ENCODE measurements at regions not wholly inside any gene's neighbourhood (a gene's known extent, or its start where the extent isn't known, plus 50 kb on each side); places are given as distances from the start of the nearest gene placed in this dataset.

DNA sequence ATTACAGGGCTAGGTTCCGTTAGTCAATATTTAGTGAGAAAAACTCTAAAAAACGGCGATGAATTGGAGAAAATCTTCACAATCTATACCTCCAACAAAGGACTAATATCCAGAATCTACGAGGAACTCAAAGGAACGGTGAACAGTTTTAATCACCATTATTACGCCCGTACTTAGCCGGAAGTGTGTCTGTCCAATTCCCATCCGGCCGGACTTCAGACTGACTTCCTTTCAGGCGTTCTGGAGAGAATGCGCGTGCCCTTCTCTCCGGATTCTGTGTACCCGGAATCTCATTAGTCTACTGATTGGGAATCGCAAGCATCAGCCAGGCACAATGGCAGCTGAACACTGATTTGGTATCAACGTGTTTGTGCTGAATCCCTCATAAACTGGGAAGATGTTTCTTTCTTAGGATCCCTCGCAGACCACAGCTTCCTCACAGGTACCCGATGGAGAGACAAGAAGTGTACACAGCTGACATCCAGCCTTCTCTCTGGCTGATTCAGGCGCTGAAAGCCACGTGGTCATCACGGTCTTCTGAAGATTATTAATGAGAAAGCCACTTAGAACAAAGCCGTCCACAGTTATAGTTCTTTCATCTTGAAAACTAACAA is 239.9 kb downstream of the ZNF516 start:
- H3K9ac ChIP-seq (ENCODE audit: low read depth in 1 of 3, low read length in 3 of 3): no peak overlapping the region
- H3K9me3 ChIP-seq (ENCODE audit: control insufficient read depth in 3 of 3, low read length in 3 of 3): no peaks in the 10 kb centered on the region
- H3K4me3 ChIP-seq (ENCODE audit: low read length in 3 of 3): no peak overlapping the region
- H3K36me3 ChIP-seq (ENCODE audit: control insufficient read depth in 3 of 3, insufficient read depth in 3 of 3, low read length in 3 of 3): no peaks in the 10 kb centered on the region
- no peaks in the 10 kb centered on the region for H3K4me1 ChIP-seq (ENCODE audit: control insufficient read depth in 3 of 3, insufficient read depth in 3 of 3, low read length in 3 of 3)
- peaks cover 3 to 11% (median 10%) of the 10 kb centered on the region in 3 donors for H3K27me3 ChIP-seq (ENCODE audit: control insufficient read depth in 3 of 3, insufficient read depth in 3 of 3, low read length in 3 of 3)
- no peak overlapping the region for H3K27ac ChIP-seq (ENCODE audit: low read depth, low read length)

DNA sequence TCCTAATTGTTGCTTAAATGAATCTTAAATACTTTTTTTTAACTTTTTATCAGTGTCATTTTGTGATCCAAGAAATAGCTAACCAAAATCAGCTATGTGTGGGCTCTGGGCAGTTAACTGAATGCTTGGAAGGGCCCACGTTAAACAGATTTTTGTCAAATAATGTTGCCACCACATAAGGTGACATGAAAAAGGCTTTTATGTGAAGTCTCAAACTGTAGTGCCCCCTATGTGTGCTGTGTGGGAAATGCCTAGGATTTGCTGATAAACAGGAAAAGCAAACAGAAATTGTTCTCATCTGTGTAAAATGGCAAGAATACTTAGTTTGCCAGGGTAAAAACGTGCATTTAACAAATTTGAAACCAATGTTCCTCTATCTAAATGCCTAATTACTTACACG is 242.2 kb downstream of the ZNF516 start:
- Histone ChIP-seq H3K4me1 (ENCODE audit: control insufficient read depth in 3 of 3, insufficient read depth in 3 of 3, low read length in 3 of 3) (no peaks in the 10 kb centered on the region), H3K27me3 (ENCODE audit: control insufficient read depth in 3 of 3, insufficient read depth in 3 of 3, low read length in 3 of 3) (peaks cover 2 to 5% (median 4%) of the 10 kb centered on the region in 3 donors), H3K9me3 (ENCODE audit: control insufficient read depth in 3 of 3, low read length in 3 of 3) (no peaks in the 10 kb centered on the region), H3K4me3 (ENCODE audit: low read length in 3 of 3) (no peak overlapping the region), H3K9ac (ENCODE audit: low read depth in 1 of 3, low read length in 3 of 3) (no peak overlapping the region), H3K27ac (ENCODE audit: low read depth, low read length) (no peak overlapping the region), H3K36me3 (ENCODE audit: control insufficient read depth in 3 of 3, insufficient read depth in 3 of 3, low read length in 3 of 3) (no peaks in the 10 kb centered on the region)

DNA sequence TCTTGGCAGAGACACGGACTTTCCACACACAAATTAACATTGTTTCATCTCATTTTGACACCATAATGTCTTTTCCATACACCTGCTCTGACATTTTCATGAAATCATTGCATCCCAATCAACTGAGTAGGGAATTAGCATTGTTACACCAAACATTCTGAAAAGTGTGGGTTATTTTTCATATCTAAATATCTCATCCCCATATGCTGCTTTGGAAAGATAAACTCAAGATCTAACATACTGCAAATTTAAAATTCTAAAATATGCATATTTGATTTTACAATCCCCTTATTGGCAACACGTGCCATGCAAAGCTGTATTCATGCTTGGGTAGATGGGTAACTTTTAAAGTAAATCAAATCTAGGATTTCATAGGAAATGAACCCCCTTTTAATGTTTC is 242.9 kb downstream of the ZNF516 start:
- H3K27ac ChIP-seq (ENCODE audit: low read depth, low read length): no peak overlapping the region
- H3K9me3 ChIP-seq (ENCODE audit: control insufficient read depth in 3 of 3, low read length in 3 of 3): no peaks in the 10 kb centered on the region
- peaks cover 0 to 2% (median 0%) of the 10 kb centered on the region in 3 donors for H3K27me3 ChIP-seq (ENCODE audit: control insufficient read depth in 3 of 3, insufficient read depth in 3 of 3, low read length in 3 of 3)
- H3K4me3 ChIP-seq (ENCODE audit: low read length in 3 of 3): no peak overlapping the region
- no peaks in the 10 kb centered on the region for H3K4me1 ChIP-seq (ENCODE audit: control insufficient read depth in 3 of 3, insufficient read depth in 3 of 3, low read length in 3 of 3)
- H3K9ac ChIP-seq (ENCODE audit: low read depth in 1 of 3, low read length in 3 of 3): no peak overlapping the region
- H3K36me3 ChIP-seq (ENCODE audit: control insufficient read depth in 3 of 3, insufficient read depth in 3 of 3, low read length in 3 of 3): no peaks in the 10 kb centered on the region

DNA sequence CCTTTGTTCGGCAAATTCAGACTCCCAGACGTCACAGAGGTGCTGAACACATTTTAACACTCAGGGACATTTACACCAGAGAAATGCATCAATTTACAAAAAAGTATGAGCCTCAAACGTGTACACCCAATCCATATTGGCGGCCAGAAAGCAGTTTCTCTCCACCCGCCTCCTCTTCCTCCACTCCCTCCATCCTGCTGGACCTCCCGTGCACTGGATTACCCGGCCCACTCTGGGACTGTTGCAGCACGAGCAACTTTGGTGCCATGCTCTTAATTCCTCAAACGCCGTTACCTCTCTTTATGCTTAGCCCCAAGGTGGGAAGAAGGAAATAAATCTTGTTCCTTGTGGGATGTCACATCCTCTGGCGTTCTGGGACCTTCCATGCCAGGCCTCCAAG is 243.4 kb downstream of the ZNF516 start:
- H3K36me3 ChIP-seq (ENCODE audit: control insufficient read depth in 3 of 3, insufficient read depth in 3 of 3, low read length in 3 of 3): no peaks in the 10 kb centered on the region
- H3K27ac ChIP-seq (ENCODE audit: low read depth, low read length): no peak overlapping the region
- H3K9me3 ChIP-seq (ENCODE audit: control insufficient read depth in 3 of 3, low read length in 3 of 3): no peaks in the 10 kb centered on the region
- no peak overlapping the region for H3K4me3 ChIP-seq (ENCODE audit: low read length in 3 of 3)
- H3K4me1 ChIP-seq (ENCODE audit: control insufficient read depth in 3 of 3, insufficient read depth in 3 of 3, low read length in 3 of 3): no peaks in the 10 kb centered on the region
- H3K9ac ChIP-seq (ENCODE audit: low read depth in 1 of 3, low read length in 3 of 3): no peak overlapping the region
- H3K27me3 ChIP-seq (ENCODE audit: control insufficient read depth in 3 of 3, insufficient read depth in 3 of 3, low read length in 3 of 3): peaks cover 0 to 2% (median 0%) of the 10 kb centered on the region in 3 donors

DNA sequence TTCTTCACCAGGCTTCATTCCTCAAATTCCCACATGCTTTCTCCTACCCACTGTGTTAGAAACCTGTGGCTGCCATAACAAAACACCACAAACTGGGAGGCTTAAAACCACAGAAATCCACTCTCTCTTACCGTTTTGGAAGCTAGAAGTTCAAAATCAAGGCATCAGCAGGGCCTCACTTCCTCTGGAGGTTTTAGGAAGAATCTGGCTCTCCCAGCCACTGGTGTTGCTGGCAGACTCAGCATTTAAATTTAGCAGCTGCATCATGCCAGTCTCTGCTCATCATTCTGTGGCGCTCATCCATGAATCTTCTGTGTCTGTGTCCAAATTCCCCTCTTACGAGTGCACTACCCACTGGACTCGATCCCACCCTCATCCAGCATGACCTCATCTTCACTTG is 248.5 kb downstream of the ZNF516 start:
- H3K9ac ChIP-seq (ENCODE audit: low read depth in 1 of 3, low read length in 3 of 3): no peak overlapping the region

DNA sequence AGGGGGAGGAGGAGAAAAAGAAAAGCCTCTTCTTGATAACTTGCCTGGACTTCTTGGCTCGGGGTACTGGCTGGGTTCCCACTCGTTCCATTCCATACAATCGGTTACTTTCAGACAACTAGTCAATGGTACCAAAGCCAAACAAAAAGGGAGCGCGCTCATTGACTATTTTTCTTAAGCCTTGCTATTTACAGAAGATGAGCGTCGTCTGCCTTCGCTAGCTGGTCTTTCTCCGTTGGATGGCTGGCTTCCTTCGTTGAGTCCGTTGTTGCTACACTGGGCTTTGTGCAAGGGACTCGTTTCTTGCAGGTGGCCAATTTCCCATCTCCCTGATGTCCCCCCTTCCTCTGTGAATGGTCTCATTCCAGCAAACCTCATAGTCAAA is 260.4 kb downstream of the ZNF516 start:
- Histone ChIP-seq H3K36me3 (ENCODE audit: control insufficient read depth in 3 of 3, insufficient read depth in 3 of 3, low read length in 3 of 3) (no peaks in the 10 kb centered on the region), H3K9ac (ENCODE audit: low read depth in 1 of 3, low read length in 3 of 3) (no peak overlapping the region), H3K27me3 (ENCODE audit: control insufficient read depth in 3 of 3, insufficient read depth in 3 of 3, low read length in 3 of 3) (peaks cover 0 to 6% (median 3%) of the 10 kb centered on the region in 3 donors), H3K4me3 (ENCODE audit: low read length in 3 of 3) (peak overlapping the region in 2 of 3 donors; percentile 24 to 33), H3K27ac (ENCODE audit: low read depth, low read length) (no peak overlapping the region), H3K4me1 (ENCODE audit: control insufficient read depth in 3 of 3, insufficient read depth in 3 of 3, low read length in 3 of 3) (peaks cover 0 to 7% (median 3%) of the 10 kb centered on the region in 3 donors), H3K9me3 (ENCODE audit: control insufficient read depth in 3 of 3, low read length in 3 of 3) (peaks cover 0 to 2% (median 0%) of the 10 kb centered on the region in 3 donors)

More for the DNA sequence above, 248.5 kb downstream of the ZNF516 start:
- Histone ChIP-seq H3K36me3 (ENCODE audit: control insufficient read depth in 3 of 3, insufficient read depth in 3 of 3, low read length in 3 of 3) (no peaks in the 10 kb centered on the region), H3K27me3 (ENCODE audit: control insufficient read depth in 3 of 3, insufficient read depth in 3 of 3, low read length in 3 of 3) (peaks cover 0 to 2% (median 0%) of the 10 kb centered on the region in 3 donors), H3K4me3 (ENCODE audit: low read length in 3 of 3) (no peak overlapping the region), H3K9me3 (ENCODE audit: control insufficient read depth in 3 of 3, low read length in 3 of 3) (peaks cover 0 to 2% (median 0%) of the 10 kb centered on the region in 3 donors), H3K27ac (ENCODE audit: low read depth, low read length) (no peak overlapping the region), H3K4me1 (ENCODE audit: control insufficient read depth in 3 of 3, insufficient read depth in 3 of 3, low read length in 3 of 3) (no peaks in the 10 kb centered on the region)

DNA sequence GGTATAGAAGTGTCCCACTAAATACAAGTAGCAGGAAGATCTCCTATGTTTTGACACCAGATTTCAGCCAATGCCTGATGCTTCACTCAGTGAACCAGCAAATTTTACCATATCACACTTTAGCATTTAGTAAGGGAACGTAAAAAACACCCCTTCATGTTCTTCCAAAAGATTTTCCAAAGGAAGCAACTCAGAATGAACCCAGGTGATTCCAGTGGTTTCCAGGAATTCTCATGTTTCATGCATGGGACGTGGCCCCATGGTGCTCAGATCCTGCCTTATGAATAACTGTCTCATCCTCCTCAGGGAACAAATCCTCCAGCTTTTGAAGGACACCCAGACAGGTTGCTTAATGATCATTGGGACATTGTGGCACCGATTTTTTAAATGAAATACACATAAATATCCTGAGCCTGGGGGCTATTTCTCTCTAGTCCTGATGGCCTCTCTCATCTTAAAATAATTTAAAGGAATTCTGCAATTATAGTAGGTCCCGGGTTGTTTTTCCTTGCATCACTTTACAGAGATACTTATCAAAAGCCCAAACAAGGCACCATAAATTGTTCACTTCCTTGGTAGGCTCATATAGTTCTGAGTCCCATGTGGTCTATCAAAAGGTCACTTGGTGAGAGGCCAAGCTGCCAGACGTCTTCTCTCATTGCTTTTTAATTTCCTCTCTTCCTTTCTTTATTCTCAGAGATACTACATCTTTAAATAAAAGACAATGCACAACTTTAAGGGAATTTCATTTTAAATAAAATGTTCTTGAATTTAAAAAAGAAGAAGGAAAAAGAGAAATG is 261.0 kb downstream of the ZNF516 start:
- H3K9me3 ChIP-seq (ENCODE audit: control insufficient read depth in 3 of 3, low read length in 3 of 3): peaks cover 0 to 2% (median 0%) of the 10 kb centered on the region in 3 donors
- H3K9ac ChIP-seq (ENCODE audit: low read depth in 1 of 3, low read length in 3 of 3): no peak overlapping the region
- no peak overlapping the region for H3K27ac ChIP-seq (ENCODE audit: low read depth, low read length)
- H3K36me3 ChIP-seq (ENCODE audit: control insufficient read depth in 3 of 3, insufficient read depth in 3 of 3, low read length in 3 of 3): no peaks in the 10 kb centered on the region
- no peak overlapping the region for H3K4me3 ChIP-seq (ENCODE audit: low read length in 3 of 3)
- H3K4me1 ChIP-seq (ENCODE audit: control insufficient read depth in 3 of 3, insufficient read depth in 3 of 3, low read length in 3 of 3): peaks cover 0 to 7% (median 3%) of the 10 kb centered on the region in 3 donors
- H3K27me3 ChIP-seq (ENCODE audit: control insufficient read depth in 3 of 3, insufficient read depth in 3 of 3, low read length in 3 of 3): peaks cover 0 to 6% (median 3%) of the 10 kb centered on the region in 3 donors

DNA sequence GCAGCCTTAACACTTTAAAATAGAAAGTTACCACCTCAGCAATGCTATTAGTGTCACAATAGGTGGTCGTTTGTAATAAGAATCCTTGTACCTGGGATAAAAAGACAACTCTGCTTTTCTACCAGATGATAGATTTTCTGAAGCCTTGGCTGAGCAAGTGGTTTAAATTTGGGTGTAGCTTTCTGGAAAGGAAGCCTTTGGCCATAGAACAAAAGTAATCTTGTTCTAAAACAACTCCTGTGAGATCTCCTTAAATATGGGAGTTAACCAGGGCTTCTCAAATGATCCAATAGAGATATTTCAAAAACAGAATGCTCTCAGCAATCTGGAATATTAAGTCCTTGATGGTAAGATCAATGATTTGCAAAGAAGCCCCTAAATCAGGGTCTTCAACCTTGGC is 261.6 kb downstream of the ZNF516 start:
- H3K4me1 ChIP-seq (ENCODE audit: control insufficient read depth in 3 of 3, insufficient read depth in 3 of 3, low read length in 3 of 3): peaks cover 0 to 7% (median 3%) of the 10 kb centered on the region in 3 donors
- H3K36me3 ChIP-seq (ENCODE audit: control insufficient read depth in 3 of 3, insufficient read depth in 3 of 3, low read length in 3 of 3): no peaks in the 10 kb centered on the region
- no peak overlapping the region for H3K4me3 ChIP-seq (ENCODE audit: low read length in 3 of 3)
- H3K9ac ChIP-seq (ENCODE audit: low read depth in 1 of 3, low read length in 3 of 3): no peak overlapping the region
- peaks cover 0 to 6% (median 3%) of the 10 kb centered on the region in 3 donors for H3K27me3 ChIP-seq (ENCODE audit: control insufficient read depth in 3 of 3, insufficient read depth in 3 of 3, low read length in 3 of 3)
- no peak overlapping the region for H3K27ac ChIP-seq (ENCODE audit: low read depth, low read length)
- H3K9me3 ChIP-seq (ENCODE audit: control insufficient read depth in 3 of 3, low read length in 3 of 3): peaks cover 0 to 2% (median 0%) of the 10 kb centered on the region in 3 donors

DNA sequence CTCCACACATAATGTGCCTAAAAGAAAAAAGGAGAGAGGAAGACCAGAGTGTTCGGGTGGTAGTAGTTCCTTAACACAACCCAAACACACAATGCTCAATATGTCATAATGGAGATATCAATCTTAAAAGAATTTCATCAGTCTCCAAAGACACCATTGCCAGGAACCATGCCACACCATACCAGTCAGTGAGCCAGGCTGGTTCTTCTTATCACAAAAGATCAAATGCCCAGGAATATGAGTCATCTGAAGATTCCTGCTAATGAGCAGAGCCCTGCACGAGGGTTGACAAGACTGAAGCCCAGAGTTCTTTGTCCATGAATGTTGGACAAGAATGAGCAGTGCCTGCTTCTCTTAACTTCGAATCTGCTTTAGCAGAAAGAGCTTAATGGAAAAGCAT is 262.3 kb downstream of the ZNF516 start:
- Histone ChIP-seq H3K4me1 (ENCODE audit: control insufficient read depth in 3 of 3, insufficient read depth in 3 of 3, low read length in 3 of 3) (peaks cover 0 to 7% (median 3%) of the 10 kb centered on the region in 3 donors), H3K36me3 (ENCODE audit: control insufficient read depth in 3 of 3, insufficient read depth in 3 of 3, low read length in 3 of 3) (no peaks in the 10 kb centered on the region), H3K4me3 (ENCODE audit: low read length in 3 of 3) (no peak overlapping the region), H3K27me3 (ENCODE audit: control insufficient read depth in 3 of 3, insufficient read depth in 3 of 3, low read length in 3 of 3) (peaks cover 0 to 6% (median 3%) of the 10 kb centered on the region in 3 donors), H3K9me3 (ENCODE audit: control insufficient read depth in 3 of 3, low read length in 3 of 3) (peaks cover 0 to 2% (median 0%) of the 10 kb centered on the region in 3 donors), H3K27ac (ENCODE audit: low read depth, low read length) (no peak overlapping the region), H3K9ac (ENCODE audit: low read depth in 1 of 3, low read length in 3 of 3) (no peak overlapping the region)

DNA sequence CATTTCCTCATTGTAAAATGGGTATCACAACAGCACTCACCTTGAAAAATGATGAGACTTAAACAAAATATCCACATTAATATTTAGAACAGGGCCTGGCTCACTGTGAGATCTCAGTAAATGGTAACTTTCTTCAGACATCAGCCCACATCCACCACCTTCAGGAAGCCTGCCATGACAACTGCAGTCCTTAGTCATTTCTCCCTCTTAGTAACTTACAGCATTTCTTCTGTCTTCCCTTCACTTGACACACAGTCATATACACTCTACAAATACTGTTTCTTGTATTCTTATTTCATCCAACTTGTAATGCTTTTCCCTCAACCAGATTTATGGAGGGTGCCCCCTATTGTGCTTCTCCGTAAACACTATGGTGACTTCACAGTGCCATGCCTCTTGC is 263.0 kb downstream of the ZNF516 start:
- Histone ChIP-seq H3K9me3 (ENCODE audit: control insufficient read depth in 3 of 3, low read length in 3 of 3) (no peaks in the 10 kb centered on the region), H3K4me1 (ENCODE audit: control insufficient read depth in 3 of 3, insufficient read depth in 3 of 3, low read length in 3 of 3) (peaks cover 0 to 7% (median 3%) of the 10 kb centered on the region in 3 donors), H3K27ac (ENCODE audit: low read depth, low read length) (no peak overlapping the region), H3K9ac (ENCODE audit: low read depth in 1 of 3, low read length in 3 of 3) (no peak overlapping the region), H3K36me3 (ENCODE audit: control insufficient read depth in 3 of 3, insufficient read depth in 3 of 3, low read length in 3 of 3) (no peaks in the 10 kb centered on the region), H3K4me3 (ENCODE audit: low read length in 3 of 3) (no peak overlapping the region), H3K27me3 (ENCODE audit: control insufficient read depth in 3 of 3, insufficient read depth in 3 of 3, low read length in 3 of 3) (peaks cover 0 to 6% (median 3%) of the 10 kb centered on the region in 3 donors)
